ENCODE measurements at regions not wholly inside any gene's neighbourhood (a gene's known extent, or its start where the extent isn't known, plus 50 kb on each side); places are given as distances from the start of the nearest gene placed in this dataset.
A peak's percentile ranks its signal among the peaks of the same experiment; 100 is the strongest.

DNA sequence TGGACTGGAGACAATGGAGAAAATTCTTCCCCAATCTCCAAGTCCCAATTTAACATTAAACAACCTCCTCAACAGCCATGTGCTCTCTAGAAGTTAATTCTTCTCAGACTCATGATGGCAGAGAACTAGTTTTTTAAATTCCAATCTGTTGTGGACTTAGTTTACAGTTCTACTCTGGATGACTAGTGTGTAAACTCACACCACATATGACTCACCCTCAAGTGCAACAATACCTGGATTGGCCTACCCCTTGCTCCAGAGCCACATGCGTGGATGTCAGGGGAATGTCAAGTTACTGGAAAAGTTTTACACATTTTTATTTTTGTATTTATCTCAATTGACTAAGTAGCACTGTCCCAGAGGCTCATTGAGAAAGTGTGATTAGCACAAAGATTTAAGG lies 136.0 kb upstream of the EFNA5 start:
- H3K4me3 Mint-ChIP-seq, result no peak overlapping the region
- peaks cover 27% of the 10 kb centered on the region for H3K4me1 Mint-ChIP-seq
- ATAC-seq (no peak), DNase-seq (ENCODE audit: low spot score) (no peak)
- Histone ChIP-seq H3F3A (replicated peaks; ENCODE audit: low read depth) (no peaks in the 10 kb centered on the region; the same call in 1 of the 2 replicates), H2AFZ (peak overlapping the region; percentile 4; the same call in 1 of the 2 replicates), H3K4me3 (no peak overlapping the region), H3K79me2 (replicated peaks; ENCODE audit: insufficient read depth) (no peaks in the 10 kb centered on the region), H3K27me3 (ENCODE audit: insufficient read depth) (no peaks in the 10 kb centered on the region), H3K9me2 (ENCODE audit: insufficient read depth) (no peaks in the 10 kb centered on the region), H3K36me3 (ENCODE audit: insufficient read depth) (no peaks in the 10 kb centered on the region), H3K27ac (ENCODE audit: low read depth) (no peak overlapping the region), H3K4me2 (no peak overlapping the region), H4K20me1 (replicated peaks; ENCODE audit: insufficient read depth) (no peaks in the 10 kb centered on the region), H3K4me1 (ENCODE audit: insufficient read depth) (peaks cover 65% of the 10 kb centered on the region)
- TF ChIP-seq, protein P1, sequence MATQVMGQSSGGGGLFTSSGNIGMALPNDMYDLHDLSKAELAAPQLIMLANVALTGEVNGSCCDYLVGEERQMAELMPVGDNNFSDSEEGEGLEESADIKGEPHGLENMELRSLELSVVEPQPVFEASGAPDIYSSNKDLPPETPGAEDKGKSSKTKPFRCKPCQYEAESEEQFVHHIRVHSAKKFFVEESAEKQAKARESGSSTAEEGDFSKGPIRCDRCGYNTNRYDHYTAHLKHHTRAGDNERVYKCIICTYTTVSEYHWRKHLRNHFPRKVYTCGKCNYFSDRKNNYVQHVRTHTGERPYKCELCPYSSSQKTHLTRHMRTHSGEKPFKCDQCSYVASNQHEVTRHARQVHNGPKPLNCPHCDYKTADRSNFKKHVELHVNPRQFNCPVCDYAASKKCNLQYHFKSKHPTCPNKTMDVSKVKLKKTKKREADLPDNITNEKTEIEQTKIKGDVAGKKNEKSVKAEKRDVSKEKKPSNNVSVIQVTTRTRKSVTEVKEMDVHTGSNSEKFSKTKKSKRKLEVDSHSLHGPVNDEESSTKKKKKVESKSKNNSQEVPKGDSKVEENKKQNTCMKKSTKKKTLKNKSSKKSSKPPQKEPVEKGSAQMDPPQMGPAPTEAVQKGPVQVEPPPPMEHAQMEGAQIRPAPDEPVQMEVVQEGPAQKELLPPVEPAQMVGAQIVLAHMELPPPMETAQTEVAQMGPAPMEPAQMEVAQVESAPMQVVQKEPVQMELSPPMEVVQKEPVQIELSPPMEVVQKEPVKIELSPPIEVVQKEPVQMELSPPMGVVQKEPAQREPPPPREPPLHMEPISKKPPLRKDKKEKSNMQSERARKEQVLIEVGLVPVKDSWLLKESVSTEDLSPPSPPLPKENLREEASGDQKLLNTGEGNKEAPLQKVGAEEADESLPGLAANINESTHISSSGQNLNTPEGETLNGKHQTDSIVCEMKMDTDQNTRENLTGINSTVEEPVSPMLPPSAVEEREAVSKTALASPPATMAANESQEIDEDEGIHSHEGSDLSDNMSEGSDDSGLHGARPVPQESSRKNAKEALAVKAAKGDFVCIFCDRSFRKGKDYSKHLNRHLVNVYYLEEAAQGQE (IDR thresholded peaks at IDR 0.05; ENCODE audit: unreplicated experiment), result no peak
- TF ChIP-seq POLR2AphosphoS5 (IDR thresholded peaks at IDR 0.05; ENCODE audit: low read depth) (no peak), EZH2 (IDR thresholded peaks at IDR 0.05; ENCODE audit: low read depth, unreplicated experiment) (no peak), ETS1 (IDR thresholded peaks at IDR 0.05) (no peak), ZNF331 (CRISPR knock-in tag; IDR thresholded peaks at IDR 0.05; ENCODE audit: low read depth) (no peak), JUNB (IDR thresholded peaks at IDR 0.05; ENCODE audit: unreplicated experiment) (no peak), EZH2phosphoT487 (IDR thresholded peaks at IDR 0.05; ENCODE audit: unreplicated experiment) (no peak), STAT1 (IDR thresholded peaks at IDR 0.05; ENCODE audit: unreplicated experiment) (no peak), ZNF114 (CRISPR knock-in tag; IDR thresholded peaks at IDR 0.05) (no peak)
- TF ChIP-seq, protein P2, sequence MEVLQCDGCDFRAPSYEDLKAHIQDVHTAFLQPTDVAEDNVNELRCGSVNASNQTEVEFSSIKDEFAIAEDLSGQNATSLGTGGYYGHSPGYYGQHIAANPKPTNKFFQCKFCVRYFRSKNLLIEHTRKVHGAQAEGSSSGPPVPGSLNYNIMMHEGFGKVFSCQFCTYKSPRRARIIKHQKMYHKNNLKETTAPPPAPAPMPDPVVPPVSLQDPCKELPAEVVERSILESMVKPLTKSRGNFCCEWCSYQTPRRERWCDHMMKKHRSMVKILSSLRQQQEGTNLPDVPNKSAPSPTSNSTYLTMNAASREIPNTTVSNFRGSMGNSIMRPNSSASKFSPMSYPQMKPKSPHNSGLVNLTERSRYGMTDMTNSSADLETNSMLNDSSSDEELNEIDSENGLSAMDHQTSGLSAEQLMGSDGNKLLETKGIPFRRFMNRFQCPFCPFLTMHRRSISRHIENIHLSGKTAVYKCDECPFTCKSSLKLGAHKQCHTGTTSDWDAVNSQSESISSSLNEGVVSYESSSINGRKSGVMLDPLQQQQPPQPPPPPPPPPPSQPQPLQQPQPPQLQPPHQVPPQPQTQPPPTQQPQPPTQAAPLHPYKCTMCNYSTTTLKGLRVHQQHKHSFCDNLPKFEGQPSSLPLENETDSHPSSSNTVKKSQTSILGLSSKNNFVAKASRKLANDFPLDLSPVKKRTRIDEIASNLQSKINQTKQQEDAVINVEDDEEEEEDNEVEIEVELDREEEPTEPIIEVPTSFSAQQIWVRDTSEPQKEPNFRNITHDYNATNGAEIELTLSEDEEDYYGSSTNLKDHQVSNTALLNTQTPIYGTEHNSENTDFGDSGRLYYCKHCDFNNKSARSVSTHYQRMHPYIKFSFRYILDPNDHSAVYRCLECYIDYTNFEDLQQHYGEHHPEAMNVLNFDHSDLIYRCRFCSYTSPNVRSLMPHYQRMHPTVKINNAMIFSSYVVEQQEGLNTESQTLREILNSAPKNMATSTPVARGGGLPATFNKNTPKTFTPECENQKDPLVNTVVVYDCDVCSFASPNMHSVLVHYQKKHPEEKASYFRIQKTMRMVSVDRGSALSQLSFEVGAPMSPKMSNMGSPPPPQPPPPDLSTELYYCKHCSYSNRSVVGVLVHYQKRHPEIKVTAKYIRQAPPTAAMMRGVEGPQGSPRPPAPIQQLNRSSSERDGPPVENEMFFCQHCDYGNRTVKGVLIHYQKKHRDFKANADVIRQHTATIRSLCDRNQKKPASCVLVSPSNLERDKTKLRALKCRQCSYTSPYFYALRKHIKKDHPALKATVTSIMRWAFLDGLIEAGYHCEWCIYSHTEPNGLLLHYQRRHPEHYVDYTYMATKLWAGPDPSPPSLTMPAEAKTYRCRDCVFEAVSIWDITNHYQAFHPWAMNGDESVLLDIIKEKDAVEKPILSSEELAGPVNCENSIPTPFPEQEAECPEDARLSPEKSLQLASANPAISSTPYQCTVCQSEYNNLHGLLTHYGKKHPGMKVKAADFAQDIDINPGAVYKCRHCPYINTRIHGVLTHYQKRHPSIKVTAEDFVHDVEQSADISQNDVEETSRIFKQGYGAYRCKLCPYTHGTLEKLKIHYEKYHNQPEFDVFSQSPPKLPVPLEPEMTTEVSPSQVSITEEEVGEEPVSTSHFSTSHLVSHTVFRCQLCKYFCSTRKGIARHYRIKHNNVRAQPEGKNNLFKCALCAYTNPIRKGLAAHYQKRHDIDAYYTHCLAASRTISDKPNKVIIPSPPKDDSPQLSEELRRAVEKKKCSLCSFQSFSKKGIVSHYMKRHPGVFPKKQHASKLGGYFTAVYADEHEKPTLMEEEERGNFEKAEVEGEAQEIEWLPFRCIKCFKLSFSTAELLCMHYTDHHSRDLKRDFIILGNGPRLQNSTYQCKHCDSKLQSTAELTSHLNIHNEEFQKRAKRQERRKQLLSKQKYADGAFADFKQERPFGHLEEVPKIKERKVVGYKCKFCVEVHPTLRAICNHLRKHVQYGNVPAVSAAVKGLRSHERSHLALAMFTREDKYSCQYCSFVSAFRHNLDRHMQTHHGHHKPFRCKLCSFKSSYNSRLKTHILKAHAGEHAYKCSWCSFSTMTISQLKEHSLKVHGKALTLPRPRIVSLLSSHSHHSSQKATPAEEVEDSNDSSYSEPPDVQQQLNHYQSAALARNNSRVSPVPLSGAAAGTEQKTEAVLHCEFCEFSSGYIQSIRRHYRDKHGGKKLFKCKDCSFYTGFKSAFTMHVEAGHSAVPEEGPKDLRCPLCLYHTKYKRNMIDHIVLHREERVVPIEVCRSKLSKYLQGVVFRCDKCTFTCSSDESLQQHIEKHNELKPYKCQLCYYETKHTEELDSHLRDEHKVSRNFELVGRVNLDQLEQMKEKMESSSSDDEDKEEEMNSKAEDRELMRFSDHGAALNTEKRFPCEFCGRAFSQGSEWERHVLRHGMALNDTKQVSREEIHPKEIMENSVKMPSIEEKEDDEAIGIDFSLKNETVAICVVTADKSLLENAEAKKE (CRISPR knock-in tag; IDR thresholded peaks at IDR 0.05), result no peak
- H3K27ac Mint-ChIP-seq, result no peak overlapping the region
- no peaks in the 10 kb centered on the region for H3K36me3 Mint-ChIP-seq (ENCODE audit: low read depth)
- H3K9me3 Mint-ChIP-seq, result no peaks in the 10 kb centered on the region
- H3K27me3 Mint-ChIP-seq (ENCODE audit: insufficient read depth, low read depth, poor library complexity), result peaks cover 12% of the 10 kb centered on the region
